22Rv1 (cell line): ENCODE measurements at regions not wholly inside any gene's neighbourhood (a gene's known extent, or its start where the extent isn't known, plus 50 kb on each side); places are given as distances from the start of the nearest gene placed in this dataset.

Experiments
- CTCF ChIP-seq: fragments of 450-650 bp; IDR thresholded peaks from 2 replicates; pipeline ENCODE4 v1.5.1; 2017; ENCODE audit warnings: mild to moderate bottlenecking
- ZFX ChIP-seq: fragments of 450-650 bp; IDR thresholded peaks from 2 replicates; pipeline ENCODE4 v1.6.1; 2017; ENCODE audit warnings: antibody characterized with exemption, borderline replicate concordance

GRCh38 chrX:39073131-39073530, 271.9 kb downstream of the MID1IP1 start:
- TF ChIP-seq CTCF (no peak), ZFX (no peak)
